ENCODE measurements at regions not wholly inside any gene's neighbourhood (a gene's known extent, or its start where the extent isn't known, plus 50 kb on each side); places are given as distances from the start of the nearest gene placed in this dataset.
"Not testable (repeated sequence)": the region's sequence is repeated elsewhere in the genome, so short reads cannot be mapped to it uniquely, and the experiment has no call there.

DNA sequence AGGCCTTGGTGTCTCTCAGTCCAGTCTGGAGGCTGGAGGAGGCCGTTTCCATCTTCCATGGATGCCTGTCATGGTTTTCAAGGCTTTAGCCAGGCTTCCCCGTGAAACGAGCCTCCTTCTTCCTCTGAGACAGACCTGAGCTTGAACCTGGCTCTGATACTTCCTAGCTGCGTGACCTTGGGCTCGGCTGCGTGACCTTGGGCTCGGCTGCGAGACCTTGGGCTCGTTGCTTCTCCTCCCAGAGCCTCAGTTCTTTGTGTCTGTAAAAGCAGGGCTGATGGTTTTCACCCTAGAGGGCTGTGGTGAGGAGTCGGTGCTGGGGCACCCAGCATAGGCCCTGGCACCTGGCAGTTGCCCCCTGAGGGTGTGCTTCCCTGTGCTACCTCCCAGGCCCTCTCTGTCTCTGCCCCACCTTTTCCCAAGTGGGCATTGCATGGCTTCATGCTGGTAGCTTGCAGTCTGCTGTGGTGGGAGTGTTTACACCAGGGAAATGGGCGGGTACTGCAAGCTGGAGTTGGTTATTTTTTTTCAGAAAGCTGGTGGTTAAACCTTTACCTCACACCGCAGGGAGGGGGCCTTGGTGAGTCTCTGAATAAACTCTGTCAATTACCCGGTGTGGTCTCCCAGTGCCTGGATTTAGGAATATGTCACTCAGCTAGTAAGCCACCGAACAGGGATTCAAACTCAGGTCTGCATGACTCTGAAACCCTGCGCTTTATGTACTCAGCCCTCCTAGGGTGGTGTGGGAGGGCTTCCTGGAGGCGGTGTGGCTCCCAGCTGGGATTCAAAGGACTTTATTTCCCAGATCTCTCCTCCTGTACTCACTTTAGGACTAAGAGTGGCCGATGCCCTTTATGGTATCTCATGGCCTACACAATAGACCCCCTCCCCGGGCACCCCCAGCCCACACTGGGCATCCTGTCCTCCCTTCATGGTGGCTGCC lies 129.0 kb upstream of the CIBAR2 start:
- DNase-seq = no peak

- DNase-seq = no peak
Observed at GRCh38 chr16:85242140-85242539, 129.9 kb upstream of the CIBAR2 start.

- DNase-seq = no peak
Observed at GRCh38 chr16:85243308-85243707, 131.0 kb upstream of the CIBAR2 start.

GRCh38 chr16:85244452-85244851 lies 132.2 kb upstream of the CIBAR2 start:
- DNase-seq = not testable (repeated sequence)

DNA sequence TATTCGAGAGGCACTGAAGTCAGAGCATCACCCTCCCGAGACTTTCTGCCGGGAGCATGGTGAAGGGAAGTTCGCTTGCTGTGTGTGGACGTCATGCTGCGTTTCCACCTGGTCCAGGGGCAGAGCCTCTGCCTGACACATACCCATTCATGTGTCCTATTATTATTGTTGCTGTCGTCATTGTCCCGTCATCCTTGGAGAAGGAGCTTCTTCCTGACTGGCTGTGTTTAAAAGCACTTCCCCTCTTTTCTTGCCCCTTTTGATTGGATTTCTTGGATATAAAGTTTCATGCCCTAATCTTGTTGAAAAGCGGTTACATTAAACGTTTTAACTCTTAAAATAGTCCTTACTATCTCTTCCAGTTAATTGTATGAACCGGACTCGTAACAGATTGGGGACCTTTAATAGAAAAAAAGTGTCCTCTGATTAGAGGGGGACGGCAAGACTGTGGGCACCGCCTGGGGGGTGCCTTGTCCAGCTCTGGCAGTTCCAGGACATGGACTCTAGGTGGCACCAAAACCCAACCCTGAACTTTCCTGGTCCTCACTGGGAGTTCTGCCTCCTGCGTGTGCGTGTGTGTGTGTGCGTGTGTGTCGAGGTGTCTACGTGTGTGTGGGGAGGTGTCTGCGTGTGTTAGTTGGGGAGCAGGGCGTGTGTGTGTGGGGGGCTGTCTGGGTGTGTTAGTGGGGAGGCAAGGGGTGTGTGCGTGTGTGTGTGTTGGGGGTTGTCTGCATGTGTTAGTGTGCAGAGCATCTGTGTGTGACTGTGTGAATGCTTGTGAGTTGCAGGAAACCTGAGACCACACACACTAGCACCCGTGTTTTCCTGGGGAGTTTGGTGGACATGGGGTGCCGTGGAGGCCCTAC lies 133.3 kb upstream of the CIBAR2 start:
- peak; percentile 48 to 58 for DNase-seq

- DNase-seq = no peak
Observed at GRCh38 chr16:85246473-85246872, 134.2 kb upstream of the CIBAR2 start.

- no peak for DNase-seq
Observed at GRCh38 chr16:85246973-85247372, 134.7 kb upstream of the CIBAR2 start.

GRCh38 chr16:85248342-85248741 lies 136.1 kb upstream of the CIBAR2 start:
- no peak for DNase-seq

- no peak for DNase-seq
Observed at GRCh38 chr16:85248857-85249256, 136.6 kb upstream of the CIBAR2 start.

GRCh38 chr16:85249418-85250146 lies 137.3 kb upstream of the CIBAR2 start:
- DNase-seq = no peak

GRCh38 chr16:85250147-85250463 lies 137.8 kb upstream of the CIBAR2 start:
- DNase-seq = no peak

DNA sequence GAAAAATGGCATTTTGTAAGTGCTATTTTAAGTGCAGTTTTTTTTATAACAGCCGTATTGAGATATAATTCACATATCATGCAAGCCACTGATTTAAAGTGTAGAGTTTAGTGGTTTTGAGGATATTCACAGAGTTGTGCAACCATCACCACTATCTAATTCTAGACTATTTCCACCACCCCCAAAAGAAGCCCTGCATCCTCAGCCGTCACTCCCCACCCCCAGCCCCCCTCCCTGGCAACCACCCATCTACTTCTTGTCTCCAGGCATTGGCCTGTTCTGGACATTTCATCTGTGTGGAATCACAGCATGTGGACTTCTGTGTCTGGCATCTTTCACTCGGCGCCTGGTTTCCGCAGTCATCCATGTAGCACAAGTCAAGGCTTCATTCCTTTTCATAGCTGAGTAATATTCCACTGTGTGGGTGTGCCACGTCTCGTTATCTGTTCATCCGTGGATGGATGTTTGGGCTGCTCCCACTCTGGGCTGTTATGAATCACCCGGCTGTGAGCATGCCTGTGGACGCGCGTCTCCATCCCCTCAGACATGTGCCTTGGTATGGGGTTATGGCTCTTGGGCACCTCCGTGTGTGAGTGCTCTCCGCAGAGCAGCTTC lies 138.4 kb upstream of the CIBAR2 start:
- DNase-seq = no peak

- no peak for DNase-seq
Observed at GRCh38 chr16:85251225-85251760, 139.0 kb upstream of the CIBAR2 start.

- no peak for DNase-seq
Observed at GRCh38 chr16:85252014-85252413, 139.7 kb upstream of the CIBAR2 start.

GRCh38 chr16:85252461-85252860 lies 140.2 kb upstream of the CIBAR2 start:
- no peak for DNase-seq

DNA sequence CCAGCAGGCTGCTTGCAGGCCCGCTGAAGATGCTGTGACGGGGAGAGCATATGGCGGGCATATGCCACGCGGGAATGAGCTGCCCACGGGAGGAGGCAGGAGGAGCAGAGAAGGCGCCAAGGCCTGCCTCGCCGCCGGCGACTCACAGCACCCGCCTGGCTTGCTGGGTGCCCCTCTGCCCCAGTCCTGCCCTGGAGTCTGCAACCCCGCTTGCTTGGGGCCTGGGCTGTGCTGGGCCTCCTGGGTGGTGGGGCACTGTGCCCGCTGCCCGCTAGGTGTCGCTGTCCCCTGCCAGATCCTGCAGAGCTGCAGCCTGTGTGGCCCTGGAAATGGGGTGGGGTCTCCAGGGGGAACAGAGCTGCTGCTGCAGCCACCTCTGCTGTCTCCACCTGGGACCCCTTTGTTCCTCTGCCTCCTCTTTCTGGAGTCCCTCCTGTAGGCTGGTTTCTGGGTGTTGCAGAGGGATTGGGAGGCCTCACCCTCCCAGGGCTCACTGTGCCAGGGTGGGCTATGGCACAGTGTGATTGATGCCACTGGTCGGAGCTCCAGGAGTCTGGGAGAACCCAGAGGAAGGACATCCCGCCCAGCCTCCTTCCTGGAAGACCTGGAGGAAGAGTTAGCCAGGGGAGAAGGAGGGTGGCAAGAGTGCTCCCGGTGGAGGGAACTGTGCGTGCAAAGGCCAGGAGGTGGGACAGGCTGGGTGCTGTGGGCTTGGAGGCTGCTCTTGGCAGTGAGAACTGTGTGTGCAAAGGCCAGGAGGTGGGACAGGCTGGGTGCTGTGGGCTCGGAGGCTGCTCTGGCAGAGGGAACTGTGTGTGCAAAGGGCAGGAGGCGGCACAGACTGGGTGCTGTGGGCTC lies 141.0 kb upstream of the CIBAR2 start:
- DNase-seq = peak in 1 of 2 experiments; percentile 37

DNA sequence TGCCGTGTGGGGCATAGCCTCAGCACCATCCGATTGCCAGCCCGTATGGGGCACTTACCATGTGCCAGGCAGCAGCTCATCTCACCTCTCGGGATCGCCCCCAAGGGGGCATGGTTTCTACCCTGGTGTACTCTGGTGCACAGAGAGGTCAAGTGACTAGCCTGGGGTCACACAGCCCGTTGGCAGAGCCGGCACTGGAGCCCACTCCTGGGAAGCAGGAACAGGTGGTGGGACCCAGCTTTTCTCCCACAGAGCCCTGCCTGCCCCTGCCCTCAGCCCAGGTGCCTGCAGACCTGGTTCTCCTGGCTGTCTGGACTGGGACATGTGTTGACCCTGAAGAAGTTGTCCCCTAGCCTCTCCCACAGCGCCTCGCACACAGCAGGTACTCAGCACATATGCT lies 141.8 kb upstream of the CIBAR2 start:
- DNase-seq = no peak

- no peak for DNase-seq
Observed at GRCh38 chr16:85254921-85255320, 142.6 kb upstream of the CIBAR2 start.

DNA sequence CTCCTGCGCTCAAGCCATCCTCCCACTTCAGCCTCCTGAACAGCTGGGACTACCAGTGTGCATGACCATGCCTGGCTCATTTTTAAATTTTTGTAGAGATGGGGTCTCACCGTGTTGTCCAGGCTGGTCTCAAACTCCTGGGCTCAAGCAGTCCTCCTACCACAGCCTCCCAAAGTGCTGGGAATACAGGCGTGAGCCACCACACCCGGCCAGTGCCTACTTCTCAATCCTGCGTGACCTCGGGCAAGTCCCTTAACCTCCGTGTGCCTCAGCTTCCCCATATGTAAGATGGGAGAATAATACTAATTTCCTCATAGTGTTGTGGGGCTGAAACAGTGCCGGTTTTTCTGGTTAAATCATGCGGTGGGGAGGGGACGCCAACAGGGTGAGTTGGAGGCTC lies 143.5 kb upstream of the CIBAR2 start:
- DNase-seq = no peak

GRCh38 chr16:85256190-85256739 lies 144.0 kb upstream of the CIBAR2 start:
- DNase-seq = no peak

GRCh38 chr16:85257483-85257882 lies 145.2 kb upstream of the CIBAR2 start:
- DNase-seq = no peak
